ENCODE measurements at regions not wholly inside any gene's neighbourhood (a gene's known extent, or its start where the extent isn't known, plus 50 kb on each side); places are given as distances from the start of the nearest gene placed in this dataset.

GRCh38 chr16:6977291-6977690 lies 355.4 kb upstream of the RBFOX1 start:
- DNase-seq = no peak
- peaks cover 13% of the 10 kb centered on the region for H3K9me3 ChIP-seq (ENCODE audit: low read length)
- H3K4me2 ChIP-seq (ENCODE audit: low read depth, low read length, poor library complexity, severe bottlenecking) = no peak overlapping the region
- H4K20me1 ChIP-seq (ENCODE audit: insufficient read depth, low read depth, low read length) = no peaks in the 10 kb centered on the region
- H3K27me3 ChIP-seq (ENCODE audit: low read length) = no peaks in the 10 kb centered on the region
- no peak overlapping the region for H3K27ac ChIP-seq (ENCODE audit: low read length)
- no peaks in the 10 kb centered on the region for H3K79me2 ChIP-seq (ENCODE audit: low read length)
- H3K9ac ChIP-seq (ENCODE audit: low read length) = no peak overlapping the region
- H3K36me3 ChIP-seq (ENCODE audit: insufficient read depth, low read length) = no peaks in the 10 kb centered on the region
- no peak overlapping the region for H3K4me3 ChIP-seq (ENCODE audit: low read length)
- no peak overlapping the region for H2AFZ ChIP-seq (ENCODE audit: low read length)
- H3K9me2 ChIP-seq (replicated peaks; ENCODE audit: insufficient read depth, low read length) = no peaks in the 10 kb centered on the region
- no peaks in the 10 kb centered on the region for H3K4me1 ChIP-seq (ENCODE audit: low read length)

- Histone ChIP-seq H3K9ac (ENCODE audit: low read length) (no peak overlapping the region), H4K20me1 (ENCODE audit: insufficient read depth, low read depth, low read length) (no peaks in the 10 kb centered on the region), H3K27ac (ENCODE audit: low read length) (no peak overlapping the region), H3K4me1 (ENCODE audit: low read length) (no peaks in the 10 kb centered on the region), H2AFZ (ENCODE audit: low read length) (no peak overlapping the region), H3K9me3 (ENCODE audit: low read length) (peaks cover 14% of the 10 kb centered on the region), H3K27me3 (ENCODE audit: low read length) (no peaks in the 10 kb centered on the region), H3K79me2 (ENCODE audit: low read length) (no peaks in the 10 kb centered on the region), H3K36me3 (ENCODE audit: insufficient read depth, low read length) (no peaks in the 10 kb centered on the region), H3K9me2 (replicated peaks; ENCODE audit: insufficient read depth, low read length) (no peaks in the 10 kb centered on the region), H3K4me3 (ENCODE audit: low read length) (no peak overlapping the region), H3K4me2 (ENCODE audit: low read depth, low read length, poor library complexity, severe bottlenecking) (no peak overlapping the region)
- DNase-seq = no peak
Measured at GRCh38 chr16:6976716-6977115, 355.9 kb upstream of the RBFOX1 start.

GRCh38 chr16:6970171-6970857 lies 362.3 kb upstream of the RBFOX1 start:
- Histone ChIP-seq H3K9ac (ENCODE audit: low read length) (no peak overlapping the region), H3K27me3 (ENCODE audit: low read length) (no peaks in the 10 kb centered on the region), H4K20me1 (ENCODE audit: insufficient read depth, low read depth, low read length) (no peaks in the 10 kb centered on the region), H2AFZ (ENCODE audit: low read length) (no peak overlapping the region), H3K27ac (ENCODE audit: low read length) (no peak overlapping the region), H3K4me3 (ENCODE audit: low read length) (no peak overlapping the region), H3K9me3 (ENCODE audit: low read length) (peaks cover 17% of the 10 kb centered on the region; the same call in 1 of the 2 replicates), H3K79me2 (ENCODE audit: low read length) (no peaks in the 10 kb centered on the region), H3K36me3 (ENCODE audit: insufficient read depth, low read length) (no peaks in the 10 kb centered on the region), H3K4me1 (ENCODE audit: low read length) (no peaks in the 10 kb centered on the region), H3K9me2 (replicated peaks; ENCODE audit: insufficient read depth, low read length) (no peaks in the 10 kb centered on the region), H3K4me2 (ENCODE audit: low read depth, low read length, poor library complexity, severe bottlenecking) (no peak overlapping the region)
- no peak for DNase-seq

- Histone ChIP-seq H3K4me2 (ENCODE audit: low read depth, low read length, poor library complexity, severe bottlenecking) (no peak overlapping the region), H3K4me3 (ENCODE audit: low read length) (no peak overlapping the region), H3K4me1 (ENCODE audit: low read length) (no peaks in the 10 kb centered on the region), H3K9me3 (ENCODE audit: low read length) (peaks cover 17% of the 10 kb centered on the region; the same call in 1 of the 2 replicates), H3K27me3 (ENCODE audit: low read length) (no peaks in the 10 kb centered on the region), H3K36me3 (ENCODE audit: insufficient read depth, low read length) (no peaks in the 10 kb centered on the region), H3K79me2 (ENCODE audit: low read length) (no peaks in the 10 kb centered on the region), H3K27ac (ENCODE audit: low read length) (no peak overlapping the region), H4K20me1 (ENCODE audit: insufficient read depth, low read depth, low read length) (no peaks in the 10 kb centered on the region), H2AFZ (ENCODE audit: low read length) (no peak overlapping the region), H3K9me2 (replicated peaks; ENCODE audit: insufficient read depth, low read length) (no peaks in the 10 kb centered on the region), H3K9ac (ENCODE audit: low read length) (no peak overlapping the region)
- no peak for DNase-seq
Measured at GRCh38 chr16:6969594-6969993, 363.1 kb upstream of the RBFOX1 start.

- H3K4me2 ChIP-seq (ENCODE audit: low read depth, low read length, poor library complexity, severe bottlenecking) = no peak overlapping the region
- H3K27ac ChIP-seq (ENCODE audit: low read length) = no peak overlapping the region
- H3K79me2 ChIP-seq (ENCODE audit: low read length) = no peaks in the 10 kb centered on the region
- H3K36me3 ChIP-seq (ENCODE audit: insufficient read depth, low read length) = no peaks in the 10 kb centered on the region
- no peaks in the 10 kb centered on the region for H3K9me2 ChIP-seq (replicated peaks; ENCODE audit: insufficient read depth, low read length)
- H3K27me3 ChIP-seq (ENCODE audit: low read length) = no peaks in the 10 kb centered on the region
- DNase-seq = no peak
- peaks cover 17% of the 10 kb centered on the region; the same call in 1 of the 2 replicates for H3K9me3 ChIP-seq (ENCODE audit: low read length)
- no peak overlapping the region for H3K4me3 ChIP-seq (ENCODE audit: low read length)
- no peaks in the 10 kb centered on the region for H3K4me1 ChIP-seq (ENCODE audit: low read length)
- no peak overlapping the region for H3K9ac ChIP-seq (ENCODE audit: low read length)
- no peaks in the 10 kb centered on the region for H4K20me1 ChIP-seq (ENCODE audit: insufficient read depth, low read depth, low read length)
- no peak overlapping the region for H2AFZ ChIP-seq (ENCODE audit: low read length)
Measured at GRCh38 chr16:6967796-6968320, 364.8 kb upstream of the RBFOX1 start.

GRCh38 chr16:6966925-6967324 lies 365.7 kb upstream of the RBFOX1 start:
- DNase-seq = no peak
- no peaks in the 10 kb centered on the region for H3K79me2 ChIP-seq (ENCODE audit: low read length)
- H4K20me1 ChIP-seq (ENCODE audit: insufficient read depth, low read depth, low read length) = no peaks in the 10 kb centered on the region
- no peaks in the 10 kb centered on the region for H3K36me3 ChIP-seq (ENCODE audit: insufficient read depth, low read length)
- no peak overlapping the region for H3K4me3 ChIP-seq (ENCODE audit: low read length)
- H3K9ac ChIP-seq (ENCODE audit: low read length) = no peak overlapping the region
- H3K4me2 ChIP-seq (ENCODE audit: low read depth, low read length, poor library complexity, severe bottlenecking) = no peak overlapping the region
- no peaks in the 10 kb centered on the region for H3K9me2 ChIP-seq (replicated peaks; ENCODE audit: insufficient read depth, low read length)
- H3K9me3 ChIP-seq (ENCODE audit: low read length) = peaks cover 13% of the 10 kb centered on the region; the same call in 1 of the 2 replicates
- no peak overlapping the region for H2AFZ ChIP-seq (ENCODE audit: low read length)
- no peaks in the 10 kb centered on the region for H3K4me1 ChIP-seq (ENCODE audit: low read length)
- H3K27ac ChIP-seq (ENCODE audit: low read length) = no peak overlapping the region
- H3K27me3 ChIP-seq (ENCODE audit: low read length) = no peaks in the 10 kb centered on the region

- H3K27me3 ChIP-seq (ENCODE audit: low read length) = no peaks in the 10 kb centered on the region
- no peaks in the 10 kb centered on the region for H3K4me1 ChIP-seq (ENCODE audit: low read length)
- no peak overlapping the region for H3K27ac ChIP-seq (ENCODE audit: low read length)
- no peaks in the 10 kb centered on the region for H4K20me1 ChIP-seq (ENCODE audit: insufficient read depth, low read depth, low read length)
- H3K79me2 ChIP-seq (ENCODE audit: low read length) = no peaks in the 10 kb centered on the region
- H2AFZ ChIP-seq (ENCODE audit: low read length) = no peak overlapping the region
- no peaks in the 10 kb centered on the region for H3K36me3 ChIP-seq (ENCODE audit: insufficient read depth, low read length)
- no peak overlapping the region for H3K9ac ChIP-seq (ENCODE audit: low read length)
- no peak overlapping the region for H3K4me2 ChIP-seq (ENCODE audit: low read depth, low read length, poor library complexity, severe bottlenecking)
- H3K4me3 ChIP-seq (ENCODE audit: low read length) = no peak overlapping the region
- DNase-seq = no peak
- peaks cover 7% of the 10 kb centered on the region; the same call in 1 of the 2 replicates for H3K9me3 ChIP-seq (ENCODE audit: low read length)
- no peaks in the 10 kb centered on the region for H3K9me2 ChIP-seq (replicated peaks; ENCODE audit: insufficient read depth, low read length)
Measured at GRCh38 chr16:6964679-6965078, 368.0 kb upstream of the RBFOX1 start.

GRCh38 chr16:6961704-6962103 lies 370.9 kb upstream of the RBFOX1 start:
- Histone ChIP-seq H3K9ac (ENCODE audit: low read length) (no peak overlapping the region), H3K27ac (ENCODE audit: low read length) (no peak overlapping the region), H2AFZ (ENCODE audit: low read length) (no peak overlapping the region), H3K9me2 (replicated peaks; ENCODE audit: insufficient read depth, low read length) (no peaks in the 10 kb centered on the region), H3K79me2 (ENCODE audit: low read length) (no peaks in the 10 kb centered on the region), H3K4me3 (ENCODE audit: low read length) (no peak overlapping the region), H3K9me3 (ENCODE audit: low read length) (no peaks in the 10 kb centered on the region; the same call in 1 of the 2 replicates), H4K20me1 (ENCODE audit: insufficient read depth, low read depth, low read length) (no peaks in the 10 kb centered on the region), H3K27me3 (ENCODE audit: low read length) (no peaks in the 10 kb centered on the region), H3K4me1 (ENCODE audit: low read length) (no peaks in the 10 kb centered on the region), H3K4me2 (ENCODE audit: low read depth, low read length, poor library complexity, severe bottlenecking) (no peak overlapping the region), H3K36me3 (ENCODE audit: insufficient read depth, low read length) (no peaks in the 10 kb centered on the region)
- no peak for DNase-seq

All from Karpas-422 (cell line).